Ammon's horn (tissue), 1 donor: ENCODE measurements at regions not wholly inside any gene's neighbourhood (a gene's known extent, or its start where the extent isn't known, plus 50 kb on each side); places are given as distances from the start of the nearest gene placed in this dataset.

Source experiments
- DNase-seq: peaks from one replicate; pipeline ENCODE4 v3.0.0-alpha.2; 2016; ENCODE audit warnings: low spot score

DNA sequence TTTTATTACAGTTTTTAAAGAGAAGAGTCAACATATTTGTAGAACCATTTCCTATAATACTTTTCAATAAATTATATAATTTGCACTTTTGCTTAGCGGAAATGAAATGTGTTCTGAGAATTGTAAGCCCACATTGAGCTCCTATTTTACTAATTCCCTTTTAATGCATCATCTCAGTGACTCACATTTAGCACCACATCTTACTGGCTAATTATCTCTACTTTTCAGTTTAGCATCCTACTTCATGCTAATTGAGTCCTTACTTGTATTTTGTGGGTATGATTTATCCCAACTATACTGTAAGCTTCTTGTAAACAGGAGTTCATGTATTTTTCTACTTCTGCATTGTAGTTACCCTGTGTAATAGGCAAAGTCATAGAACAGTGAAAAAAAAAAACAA lies 67.5 kb downstream of the TMX1 start:
- DNase-seq = no peak

- DNase-seq = no peak
These were observed 68.8 kb downstream of the TMX1 start for GRCh38 chr14:51308866-51309265.

DNA sequence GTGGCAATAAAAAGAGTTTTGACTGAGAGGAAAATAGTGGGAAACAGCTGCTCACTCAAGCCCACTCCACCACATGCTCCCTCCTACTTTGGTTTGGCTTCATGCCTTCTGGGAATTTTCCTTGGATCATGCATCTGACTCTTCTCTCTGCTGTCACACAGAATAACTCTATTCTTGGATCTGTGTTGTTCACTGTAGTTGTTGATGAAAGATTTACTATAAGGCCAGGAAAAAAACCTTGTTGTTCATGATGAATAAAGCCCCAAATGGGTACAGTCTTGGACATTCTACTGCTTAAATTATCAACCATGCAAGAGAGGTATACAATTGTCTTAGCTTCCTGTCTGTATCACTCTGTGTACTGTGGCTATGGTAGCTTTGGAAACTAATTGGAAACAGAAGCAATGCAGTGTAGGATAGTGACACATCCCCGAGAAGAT lies 70.5 kb downstream of the TMX1 start:
- peak; percentile 72 for DNase-seq

DNA sequence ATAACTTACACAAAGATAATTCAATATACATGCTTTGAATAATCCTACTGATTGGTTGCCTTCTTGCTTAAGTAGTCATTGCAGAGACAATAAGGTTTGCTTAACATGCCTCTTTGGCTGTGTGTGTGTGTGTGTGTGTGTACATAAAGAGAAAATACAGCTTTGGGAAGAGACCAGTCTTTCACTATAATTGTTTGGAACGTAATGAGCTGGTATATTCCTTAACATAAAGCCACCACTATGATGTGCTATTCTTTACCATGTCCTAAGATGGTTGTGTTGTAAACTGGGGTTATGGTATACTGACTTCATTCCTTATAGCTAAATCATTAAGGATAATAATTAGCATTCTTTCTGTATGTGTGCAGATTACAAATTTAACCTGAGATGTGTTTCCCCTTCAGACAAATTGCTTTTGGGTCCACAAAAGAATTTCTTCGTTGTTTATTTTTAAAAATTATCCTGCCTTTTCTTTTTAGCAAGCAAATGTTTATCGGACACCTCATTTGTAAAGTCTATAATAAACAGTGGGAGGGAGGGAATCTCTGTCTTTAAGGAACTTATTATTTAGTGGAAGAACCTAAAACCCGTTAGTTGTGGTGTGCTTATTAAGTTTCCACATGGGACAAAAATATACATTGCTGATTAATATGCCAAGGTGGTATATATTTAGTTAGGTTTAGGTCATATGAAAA lies 74.4 kb downstream of the TMX1 start:
- no peak for DNase-seq

- no peak for DNase-seq
These were observed 77.3 kb downstream of the TMX1 start for GRCh38 chr14:51317373-51317772.

- no peak for DNase-seq
These were observed 79.0 kb downstream of the TMX1 start for GRCh38 chr14:51318813-51319597.

DNA sequence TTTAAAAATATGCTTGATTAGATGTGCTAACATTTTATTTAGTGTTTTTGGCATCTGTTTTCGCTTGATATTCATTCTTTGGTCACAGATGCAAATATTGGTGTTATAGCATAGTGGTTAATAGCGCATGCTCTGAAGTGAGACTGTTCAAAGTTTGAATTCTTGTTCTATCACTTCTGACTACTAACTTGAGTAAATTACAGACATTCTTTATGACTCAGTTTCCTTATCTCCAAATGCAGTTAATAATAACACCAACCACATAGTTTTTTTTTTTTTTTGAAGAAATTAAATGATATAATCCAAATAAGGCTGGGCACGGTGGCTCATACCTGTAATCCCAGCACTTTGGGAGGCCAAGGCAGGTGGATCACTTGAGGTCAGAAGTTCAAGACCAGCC lies 81.0 kb downstream of the TMX1 start:
- no peak for DNase-seq

GRCh38 chr14:51323492-51323891 lies 83.4 kb downstream of the TMX1 start:
- DNase-seq = no peak

DNA sequence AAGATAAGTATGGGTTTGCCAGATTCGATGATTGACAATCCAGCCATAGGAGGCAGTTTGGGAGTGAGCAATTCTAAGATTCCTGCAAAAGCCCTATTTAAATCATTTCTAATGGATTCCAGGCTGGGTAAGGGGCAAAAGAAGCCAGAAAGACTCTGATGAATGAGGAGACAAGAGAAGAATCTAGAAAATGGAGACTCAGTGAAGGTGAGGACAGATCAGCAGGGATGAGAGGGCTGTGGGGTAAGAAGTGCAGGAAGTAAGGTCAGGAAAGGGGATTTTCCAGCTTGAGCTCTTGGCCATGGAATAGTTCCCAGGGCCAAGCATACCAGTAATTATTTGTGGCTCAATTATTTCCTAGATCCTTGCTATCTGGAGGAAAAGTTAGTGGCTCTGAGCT lies 87.3 kb downstream of the TMX1 start:
- DNase-seq = no peak

GRCh38 chr14:51328064-51328771 lies 88.2 kb downstream of the TMX1 start:
- no peak for DNase-seq

GRCh38 chr14:51328772-51329353 lies 88.8 kb downstream of the TMX1 start:
- no peak for DNase-seq

- no peak for DNase-seq
These were observed 91.7 kb downstream of the TMX1 start for GRCh38 chr14:51331486-51332367.

GRCh38 chr14:51333299-51333698 lies 93.3 kb downstream of the TMX1 start:
- no peak for DNase-seq

DNA sequence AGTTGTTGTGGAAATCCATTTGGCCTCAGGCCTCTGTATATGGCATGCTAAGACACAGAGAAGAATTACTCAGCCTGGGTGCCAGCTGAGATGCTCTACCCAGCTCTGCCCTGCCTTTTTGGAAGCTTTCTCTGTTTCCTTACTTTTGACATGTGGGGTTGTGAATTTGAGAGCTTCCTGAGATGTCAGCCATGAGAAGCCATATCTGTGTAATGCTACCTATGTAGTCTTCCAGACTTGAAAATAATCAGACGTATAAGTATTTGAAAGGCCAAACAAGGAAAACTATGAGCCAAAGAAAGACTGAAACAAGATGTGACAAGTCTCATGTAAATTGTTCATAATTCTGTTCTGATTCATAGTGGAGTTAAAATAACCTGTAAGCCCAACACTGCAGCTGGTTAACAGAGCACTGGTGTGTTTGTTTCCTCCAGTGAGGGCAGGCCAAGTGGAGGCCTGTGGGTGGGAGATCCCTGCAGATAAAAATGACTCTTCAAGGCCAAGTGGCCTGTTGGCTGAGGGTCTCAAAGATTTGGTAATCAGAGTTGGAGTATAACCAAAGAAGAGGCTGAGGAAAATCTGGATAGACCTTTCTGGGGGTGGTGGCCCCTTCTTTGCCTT lies 94.0 kb downstream of the TMX1 start:
- DNase-seq = no peak

DNA sequence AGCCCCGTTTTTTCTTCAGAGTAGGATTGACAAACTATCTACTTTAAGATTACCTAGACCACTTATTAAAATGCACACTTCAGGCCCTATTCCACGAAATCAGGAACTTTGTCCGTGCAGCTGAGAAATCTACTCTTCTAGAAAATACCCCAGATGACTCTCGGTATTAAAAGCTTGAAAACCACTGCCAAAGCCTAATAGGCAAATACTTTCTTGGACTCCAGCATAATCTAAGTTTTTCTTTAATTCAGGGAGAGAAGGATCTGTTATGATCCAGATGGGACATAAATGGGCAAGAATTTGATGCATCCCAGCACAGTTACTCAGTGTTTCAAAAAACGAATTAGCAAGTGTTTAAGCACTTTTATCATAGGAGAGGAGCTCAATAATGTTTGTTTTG lies 94.5 kb downstream of the TMX1 start:
- DNase-seq = no peak

GRCh38 chr14:51335531-51335930 lies 95.5 kb downstream of the TMX1 start:
- DNase-seq = no peak

- no peak for DNase-seq
These were observed 96.1 kb downstream of the TMX1 start for GRCh38 chr14:51335961-51336723.

DNA sequence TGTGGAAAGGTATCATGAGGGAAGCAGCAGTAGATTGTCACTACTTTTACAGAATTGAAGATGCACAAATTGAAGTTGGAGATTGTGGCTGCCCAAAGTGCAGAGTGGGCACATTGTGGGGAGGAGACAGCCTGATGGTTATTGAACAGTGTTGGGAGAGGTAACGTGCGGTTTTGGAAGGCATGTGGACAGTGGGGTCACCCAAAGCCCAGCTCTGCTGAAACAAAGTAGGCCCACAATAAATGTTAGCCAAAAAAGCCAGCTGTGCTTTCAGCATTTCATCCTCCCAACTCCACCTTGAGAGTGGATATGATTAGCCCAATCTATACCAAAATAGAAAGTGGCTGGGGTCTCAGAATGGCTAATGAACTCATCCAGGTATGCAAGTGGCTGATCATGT lies 96.7 kb downstream of the TMX1 start:
- no peak for DNase-seq

GRCh38 chr14:51337520-51337919 lies 97.5 kb downstream of the TMX1 start:
- DNase-seq = no peak

GRCh38 chr14:51341338-51341737 lies 101.3 kb downstream of the TMX1 start:
- DNase-seq = no peak
